NCI-H1105 (cell line): ENCODE measurements at regions not wholly inside any gene's neighbourhood (a gene's known extent, or its start where the extent isn't known, plus 50 kb on each side); places are given as distances from the start of the nearest gene placed in this dataset.
A peak's percentile ranks its signal among the peaks of the same experiment; 100 is the strongest.
"Not testable (repeated sequence)": the region's sequence is repeated elsewhere in the genome, so short reads cannot be mapped to it uniquely, and the experiment has no call there.

Experiments
- DNase-seq: peaks from one replicate; lab custom pipeline; 2025; lab: John Stamatoyannopoulos, UW

DNA sequence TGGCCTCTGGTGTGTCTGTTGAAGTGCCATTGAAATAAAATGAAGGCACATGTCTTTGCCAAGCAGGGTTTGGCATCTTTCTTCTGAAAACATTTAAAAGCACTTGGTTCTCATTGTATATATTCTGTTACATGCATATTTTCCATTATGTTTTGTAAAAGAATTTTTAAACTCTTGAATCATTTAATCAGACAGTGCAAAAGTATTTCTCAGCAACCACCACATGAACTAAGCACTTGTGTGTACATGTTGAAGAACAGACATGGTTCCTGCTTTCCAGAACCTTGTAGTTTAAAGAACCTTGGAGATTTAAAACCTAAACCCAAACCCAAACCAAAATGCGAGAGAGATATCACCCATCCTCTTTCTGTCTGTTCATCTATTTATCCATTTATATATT is 220.3 kb upstream of the GIMD1 start:
- DNase-seq: no peak

DNA sequence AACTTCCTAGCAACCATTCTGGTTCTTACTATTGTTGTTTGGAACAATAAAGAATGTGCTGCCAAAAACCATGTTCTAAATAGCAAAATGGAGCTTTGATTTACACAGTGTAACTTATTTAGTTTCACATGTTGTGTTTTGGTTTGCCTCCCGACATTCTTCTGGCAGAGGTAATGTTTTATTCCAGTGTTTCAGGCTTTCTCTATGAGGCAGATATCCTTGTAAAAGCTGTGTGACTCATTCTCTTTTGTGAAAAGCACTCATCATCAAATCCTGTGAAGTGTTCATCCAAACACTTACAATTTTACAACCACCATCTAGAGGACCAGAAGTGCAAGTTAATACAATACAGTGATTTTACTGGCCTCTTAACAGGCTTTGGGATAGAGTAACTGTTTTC is 219.0 kb upstream of the GIMD1 start:
- DNase-seq: no peak

DNA sequence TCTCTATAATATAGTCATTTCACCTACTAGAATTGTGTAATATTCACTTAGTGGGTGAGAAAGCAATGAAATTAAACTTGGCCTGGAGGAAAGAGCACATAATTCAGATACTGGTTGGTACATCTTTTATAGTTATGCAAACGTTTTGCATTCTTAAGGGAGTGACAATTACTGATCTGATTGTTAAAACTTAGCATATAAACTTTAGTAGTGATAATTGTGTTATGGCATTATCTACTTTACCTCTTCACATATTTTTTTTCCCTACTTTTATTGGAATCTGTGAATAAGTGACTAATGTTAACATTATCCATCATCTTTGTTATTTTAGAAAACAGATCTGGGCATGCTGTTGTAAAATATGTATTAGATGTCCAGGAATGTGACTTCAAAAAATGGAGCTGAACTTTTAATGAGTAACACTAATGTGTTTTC is 217.4 kb upstream of the GIMD1 start:
- no peak for DNase-seq

DNA sequence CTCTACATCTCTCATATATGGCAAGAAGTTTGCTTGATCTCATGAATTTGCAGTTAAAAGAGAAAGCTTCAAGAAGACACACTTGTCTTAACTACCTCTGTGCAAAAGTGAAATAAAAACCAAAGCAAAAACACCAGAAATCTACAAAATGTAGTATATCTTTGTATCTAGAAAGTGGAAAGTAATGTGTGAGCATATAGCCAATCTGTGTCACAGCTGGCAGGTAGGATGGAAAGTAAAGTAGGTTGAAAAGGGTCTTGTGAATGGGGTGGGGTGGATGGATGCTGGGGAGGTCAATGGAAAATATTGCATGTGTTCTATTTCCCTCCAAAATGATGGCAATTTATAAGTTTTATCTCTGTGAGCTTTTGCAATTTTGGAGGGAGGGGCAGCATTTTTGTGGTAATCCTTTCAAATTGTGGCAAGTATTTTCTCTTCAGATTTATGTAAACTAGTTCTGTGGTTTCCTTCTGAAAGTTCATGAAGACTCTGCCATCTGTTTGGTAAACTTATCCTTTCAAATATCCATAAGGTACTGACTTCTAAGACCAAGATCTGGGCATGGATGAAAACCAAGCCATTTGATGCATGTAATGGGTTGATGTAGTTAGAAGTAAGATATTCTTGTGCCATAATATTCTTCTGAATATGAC is 215.9 kb upstream of the GIMD1 start:
- no peak for DNase-seq

DNA sequence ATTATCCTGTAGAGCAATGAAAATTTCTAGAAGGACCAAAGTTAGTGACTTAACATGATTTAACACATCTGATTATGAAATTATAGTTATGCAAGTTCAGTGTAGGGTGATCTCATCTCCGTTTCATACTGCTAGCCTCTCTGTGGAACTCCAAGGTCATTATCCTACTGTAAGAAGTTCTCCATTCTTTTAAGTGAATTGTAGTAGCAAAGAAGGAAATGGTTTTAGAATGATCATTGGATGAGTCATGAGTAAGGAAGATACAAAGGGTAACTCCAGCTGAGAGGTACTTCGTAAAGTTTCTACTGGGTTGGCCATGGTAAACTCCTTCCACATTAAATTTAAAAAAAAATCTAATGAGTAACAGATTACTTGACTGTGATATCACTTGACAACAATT is 215.0 kb upstream of the GIMD1 start:
- no peak for DNase-seq

DNA sequence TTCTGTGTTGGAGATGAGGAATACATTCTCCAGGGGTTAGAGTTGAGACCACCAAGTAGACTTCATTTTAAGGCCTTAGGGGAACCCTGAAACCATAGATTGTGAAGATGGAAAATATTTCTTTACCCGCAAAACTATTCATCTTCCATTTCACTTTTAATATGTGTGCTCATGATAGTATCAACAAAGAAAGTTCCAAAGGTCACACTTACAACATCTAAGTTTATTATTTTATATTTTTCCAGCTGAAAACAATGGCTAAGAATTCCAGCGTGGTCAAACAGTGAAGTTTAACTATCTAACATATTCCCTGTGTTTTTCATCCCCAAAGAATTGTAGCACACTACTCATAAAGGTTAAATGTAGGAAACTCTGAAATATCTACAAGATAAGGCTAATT is 214.5 kb upstream of the GIMD1 start:
- no peak for DNase-seq

DNA sequence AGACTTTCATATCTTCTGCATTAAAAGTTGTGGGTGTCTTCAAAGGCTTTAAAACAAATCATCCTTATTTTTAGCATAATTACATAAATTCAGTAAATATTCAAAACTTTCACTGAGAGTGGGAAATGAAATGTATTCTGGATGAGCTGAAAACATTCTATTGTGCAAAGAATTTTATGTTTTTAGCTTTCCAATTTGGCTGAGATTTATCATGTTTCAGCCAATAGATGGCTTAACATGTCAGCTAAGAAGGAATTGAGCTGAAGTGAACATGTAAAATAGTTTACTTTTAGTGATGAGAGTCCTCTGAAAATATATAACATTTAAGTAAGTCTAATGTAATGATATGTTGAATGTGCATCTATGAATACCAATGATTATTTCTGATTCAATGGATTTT is 213.5 kb upstream of the GIMD1 start:
- DNase-seq: no peak

DNA sequence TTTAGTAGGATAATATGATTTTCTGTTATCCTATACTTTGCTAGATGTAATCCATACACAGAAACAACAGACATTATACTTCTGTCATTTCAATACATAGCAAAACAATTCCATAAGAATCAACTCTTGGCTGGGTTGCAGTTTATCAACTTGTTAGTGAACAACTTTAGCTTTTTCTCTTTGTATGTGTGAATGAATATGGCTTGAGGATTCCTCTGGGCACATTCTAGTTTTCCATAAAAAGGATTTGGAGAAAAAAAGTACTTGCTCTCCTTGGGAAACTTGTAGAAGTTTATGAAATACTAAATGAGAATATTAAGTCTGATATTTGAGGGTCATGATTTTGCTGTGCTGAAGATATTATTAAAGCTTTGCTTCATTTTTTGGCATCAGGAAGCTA is 210.7 kb upstream of the GIMD1 start:
- DNase-seq: no peak

DNA sequence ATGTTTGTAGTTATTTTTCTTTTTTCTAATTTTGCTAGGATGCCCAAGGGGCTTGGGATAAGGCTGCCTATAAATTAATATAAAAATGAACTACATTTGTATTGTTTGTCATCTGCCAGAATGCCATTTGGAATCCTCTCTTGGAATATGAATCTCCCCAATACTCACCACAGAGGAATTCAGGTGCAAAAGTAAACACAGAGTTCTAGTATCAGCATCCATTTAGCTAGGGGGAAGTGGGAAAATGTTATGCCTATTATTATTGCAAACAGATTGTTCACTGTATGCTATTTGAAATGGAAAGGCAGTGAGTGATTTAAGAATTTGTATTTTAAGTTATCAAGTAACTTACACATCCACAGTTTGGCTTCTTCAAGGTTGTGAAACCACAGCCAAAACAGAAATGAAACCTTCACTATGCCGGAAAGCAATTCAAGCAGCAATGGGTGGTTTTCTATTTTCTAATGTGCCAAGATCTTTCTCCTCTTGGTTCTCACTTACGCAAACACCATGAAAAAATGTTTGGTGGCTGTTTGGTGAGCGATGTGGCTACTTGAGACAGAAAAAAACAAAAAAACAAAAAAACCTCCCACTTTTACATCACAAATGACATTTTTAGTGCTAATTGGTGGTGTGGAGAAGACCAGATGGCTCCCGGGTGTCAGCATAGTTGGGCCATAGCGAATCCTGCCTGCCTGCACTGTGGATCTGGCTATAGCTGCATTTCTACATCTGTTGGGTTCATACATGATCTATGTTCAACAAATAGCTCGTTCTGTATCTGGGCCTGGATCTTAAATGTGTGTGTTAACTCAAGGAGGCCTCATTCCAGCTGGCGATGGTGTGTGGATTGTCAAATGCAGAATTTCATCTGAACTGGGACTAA is 200.8 kb upstream of the GIMD1 start:
- DNase-seq: no peak

DNA sequence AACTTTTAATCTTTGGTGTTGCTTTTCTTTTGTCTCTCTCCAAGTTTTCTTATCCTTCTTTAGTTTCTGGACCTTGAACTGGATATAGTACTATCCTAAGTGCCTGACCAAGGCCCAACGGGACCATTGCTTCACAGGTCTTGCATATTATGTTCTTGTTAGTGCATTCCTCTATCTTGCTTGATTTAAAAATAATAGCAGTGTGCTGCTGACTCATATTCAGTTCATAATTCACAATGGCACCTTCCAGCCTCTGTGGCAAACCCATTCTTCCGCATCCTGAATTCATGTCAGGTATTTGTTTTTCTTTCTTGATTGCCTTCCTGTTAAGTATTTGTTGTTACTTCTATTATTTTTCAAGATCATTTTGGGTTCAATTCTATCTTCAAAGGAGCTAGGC is 197.1 kb upstream of the GIMD1 start:
- DNase-seq: no peak

DNA sequence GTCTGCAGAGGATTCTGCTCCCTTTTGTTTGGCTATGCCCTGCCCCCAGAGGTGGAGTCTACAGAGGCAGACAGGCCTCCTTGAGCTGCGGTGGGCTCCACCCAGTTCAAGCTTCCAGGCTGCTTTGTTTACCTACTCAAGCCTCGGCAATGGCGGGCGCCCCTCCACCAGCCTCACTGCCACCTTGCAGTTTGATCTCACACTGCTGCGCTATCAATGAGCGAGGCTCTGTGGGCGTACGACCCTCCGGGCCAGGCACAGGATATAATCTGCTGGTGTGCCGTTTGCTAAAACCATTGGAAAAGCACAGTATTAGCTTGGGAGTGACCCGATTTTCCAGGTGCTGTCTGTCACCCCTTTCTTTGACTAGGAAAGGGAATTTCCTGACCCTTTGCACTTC is 195.1 kb upstream of the GIMD1 start:
- not testable (repeated sequence) for DNase-seq

DNA sequence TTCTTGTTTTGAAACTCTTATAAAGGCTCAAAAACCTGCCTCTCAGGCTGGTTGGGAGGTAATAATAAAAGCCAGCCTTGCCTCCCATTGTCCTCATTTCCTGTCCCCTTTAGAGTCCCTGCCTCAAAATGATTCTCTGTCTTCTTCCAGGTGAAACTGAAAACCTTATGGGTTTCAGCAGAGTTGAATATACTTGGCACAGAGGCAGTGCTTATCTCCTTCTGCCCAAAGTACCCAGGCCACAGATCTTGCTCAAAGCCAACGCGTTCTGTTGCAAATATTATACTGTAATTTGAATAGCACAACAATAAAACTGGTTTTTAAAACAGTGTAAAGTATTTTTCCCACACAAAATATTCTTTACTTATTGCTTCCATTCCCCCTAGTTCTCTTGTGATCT is 183.1 kb upstream of the GIMD1 start:
- no peak for DNase-seq

DNA sequence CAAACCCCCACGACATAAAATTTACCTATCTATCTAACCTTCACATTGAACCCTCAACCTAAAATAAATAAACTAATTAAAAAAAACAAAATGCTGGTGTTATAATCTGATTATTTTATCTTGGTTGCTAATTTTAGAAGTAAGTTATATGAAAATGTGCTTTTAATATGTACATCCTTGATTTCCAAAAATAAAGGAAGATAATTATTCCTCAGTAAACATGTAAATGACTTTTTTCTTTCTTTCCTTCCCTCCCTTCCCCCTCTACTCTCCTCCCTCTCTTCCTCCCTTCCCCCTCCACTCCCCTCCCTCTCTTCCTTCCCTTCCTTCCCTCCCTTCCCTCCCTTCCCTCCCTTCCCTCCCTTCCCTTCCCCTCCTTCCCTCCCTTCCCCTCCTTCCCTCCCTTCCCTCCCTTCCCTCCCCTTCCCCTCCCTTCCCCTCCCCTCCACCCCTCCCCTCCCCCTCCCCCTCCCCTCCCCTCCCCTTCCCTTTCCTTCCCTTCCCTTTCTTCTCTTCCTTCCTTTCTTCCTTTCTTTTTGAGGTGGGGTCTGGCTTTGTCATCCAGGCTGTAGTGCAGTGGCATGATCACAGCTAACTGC is 180.0 kb upstream of the GIMD1 start:
- no peak for DNase-seq

DNA sequence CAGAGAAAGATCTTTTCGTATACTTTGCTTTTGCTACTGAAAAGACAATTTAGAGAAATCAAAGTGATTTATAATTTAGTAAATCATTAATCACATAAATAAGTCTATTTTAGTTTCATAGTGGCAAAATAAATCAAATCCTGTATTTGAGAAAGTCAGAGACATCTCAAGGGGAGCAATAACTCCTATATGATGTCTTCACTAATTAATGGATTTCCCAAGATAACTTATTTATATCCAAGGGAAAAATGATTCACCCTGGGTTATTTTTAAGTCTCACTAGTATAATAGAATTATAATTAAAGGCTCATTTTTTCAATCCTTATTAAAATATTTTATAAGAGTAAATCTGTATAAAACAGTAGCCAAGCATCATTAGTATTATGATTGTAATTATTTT is 177.8 kb upstream of the GIMD1 start:
- no peak for DNase-seq

DNA sequence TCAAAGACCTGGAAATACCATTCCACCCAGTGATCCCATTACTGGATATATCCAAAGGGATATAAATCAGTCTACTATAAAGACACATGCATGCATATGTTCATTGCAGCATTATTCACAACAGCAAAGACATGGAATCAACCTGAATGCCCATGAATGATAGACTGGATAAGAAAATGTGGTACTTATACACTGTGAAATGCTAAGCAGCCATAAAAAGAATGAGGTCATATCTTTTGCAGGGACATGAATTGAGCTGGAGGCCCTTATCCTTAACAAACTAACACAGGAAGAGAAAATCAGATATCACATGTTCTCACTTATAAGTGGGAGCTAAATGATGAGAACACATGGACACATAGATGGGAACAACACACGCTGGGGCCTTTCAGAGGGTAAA is 174.0 kb upstream of the GIMD1 start:
- not testable (repeated sequence) for DNase-seq

DNA sequence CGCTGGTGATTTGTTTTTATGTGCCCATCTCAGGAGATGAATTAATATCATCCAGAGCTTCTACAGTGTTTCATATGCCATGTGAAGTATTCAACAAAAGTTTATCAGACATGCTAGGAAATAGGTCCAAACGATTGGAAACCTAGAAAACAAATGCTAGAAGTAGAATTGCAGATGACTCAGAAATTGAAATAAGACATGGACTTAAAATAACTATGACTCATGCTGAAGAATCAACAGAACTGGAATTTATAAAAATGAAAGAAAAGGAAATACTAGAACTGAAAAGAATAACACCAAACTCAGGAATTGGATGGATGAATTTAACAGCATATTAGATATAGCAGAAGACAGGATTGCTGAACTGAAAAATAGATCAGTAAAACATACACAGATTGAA is 172.7 kb upstream of the GIMD1 start:
- no peak for DNase-seq

DNA sequence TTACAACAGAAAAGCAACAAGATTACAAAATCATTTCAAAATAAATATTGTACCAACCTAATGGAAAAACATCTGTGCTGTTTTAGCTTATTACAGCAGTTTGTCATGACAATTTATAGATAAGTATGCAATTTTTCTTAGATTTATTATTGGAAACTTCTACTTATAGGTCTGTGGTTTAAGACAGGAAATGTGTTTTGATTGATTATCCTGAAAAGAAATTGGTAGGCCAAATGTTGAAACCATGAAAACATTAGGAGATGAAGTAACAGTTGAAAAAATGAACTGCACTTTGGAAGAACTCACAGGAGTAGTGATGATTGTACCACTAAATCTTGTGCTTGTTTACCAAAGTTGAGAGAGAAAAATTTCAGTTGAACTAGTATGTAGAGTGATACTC is 162.2 kb upstream of the GIMD1 start:
- no peak for DNase-seq

DNA sequence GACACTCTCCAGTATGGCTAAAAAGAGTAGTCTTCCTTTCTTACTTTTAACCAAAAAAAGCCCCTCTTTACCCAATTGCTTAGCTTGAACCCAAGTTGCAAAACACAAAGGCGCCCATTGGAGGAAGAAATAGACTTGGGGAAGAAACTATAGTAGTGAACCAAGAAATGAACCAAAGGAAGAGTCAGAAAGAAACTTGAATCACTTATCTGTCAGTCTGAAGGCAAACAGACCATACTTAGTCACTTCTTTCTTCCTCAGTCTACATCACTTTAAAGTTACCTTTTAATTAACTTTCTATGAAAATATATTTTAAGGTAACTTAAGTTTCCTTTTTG is 161.4 kb upstream of the GIMD1 start:
- no peak for DNase-seq

DNA sequence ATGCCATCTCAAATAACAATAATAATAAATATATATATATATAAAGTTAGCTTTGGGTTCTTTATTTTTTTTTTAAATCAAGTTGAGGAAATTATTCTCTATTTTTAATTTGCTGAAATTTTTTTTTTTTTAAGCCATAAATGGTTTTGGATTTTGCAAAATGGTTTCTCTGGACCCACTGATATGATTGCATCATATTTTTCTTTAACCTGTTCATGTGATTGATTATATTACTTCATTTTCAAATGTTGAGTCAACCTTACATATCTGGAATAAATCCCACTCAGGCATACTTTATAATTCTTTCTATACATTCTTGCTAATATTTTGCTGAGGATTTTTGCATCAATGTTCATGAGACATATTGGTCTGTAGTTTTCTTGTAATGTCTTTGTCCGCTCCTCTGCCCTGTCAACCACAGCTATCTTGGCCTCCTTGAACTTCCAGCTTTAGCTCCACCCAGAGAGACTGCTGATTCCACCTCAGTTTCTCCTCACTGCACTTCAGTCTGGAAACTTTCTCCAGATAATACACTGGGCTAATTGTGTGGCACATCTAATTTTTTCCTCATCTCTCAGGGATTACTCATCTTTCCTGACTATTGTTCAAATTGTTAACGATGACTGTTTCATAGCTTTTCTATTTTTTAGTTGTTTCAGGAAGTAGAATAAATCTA is 160.9 kb upstream of the GIMD1 start:
- no peak for DNase-seq

DNA sequence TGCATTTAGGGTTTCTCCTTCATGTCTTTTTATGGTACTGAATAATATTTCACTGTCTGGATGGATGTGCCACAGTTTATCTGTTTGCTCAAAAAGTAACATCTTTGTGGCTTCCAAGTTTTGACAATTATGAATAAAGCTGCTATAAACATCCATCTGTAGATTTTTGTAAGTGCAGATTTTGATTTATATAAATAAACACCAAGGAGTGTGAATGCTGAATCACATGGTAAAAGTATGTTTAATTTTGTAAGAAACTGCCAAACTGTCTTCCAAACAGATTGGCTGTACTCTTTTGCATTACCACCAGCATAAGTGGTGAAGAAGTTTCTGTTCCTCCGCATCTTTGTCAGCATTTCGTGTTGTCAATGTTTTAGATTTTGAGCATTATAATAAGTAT is 158.7 kb upstream of the GIMD1 start:
- no peak for DNase-seq

DNA sequence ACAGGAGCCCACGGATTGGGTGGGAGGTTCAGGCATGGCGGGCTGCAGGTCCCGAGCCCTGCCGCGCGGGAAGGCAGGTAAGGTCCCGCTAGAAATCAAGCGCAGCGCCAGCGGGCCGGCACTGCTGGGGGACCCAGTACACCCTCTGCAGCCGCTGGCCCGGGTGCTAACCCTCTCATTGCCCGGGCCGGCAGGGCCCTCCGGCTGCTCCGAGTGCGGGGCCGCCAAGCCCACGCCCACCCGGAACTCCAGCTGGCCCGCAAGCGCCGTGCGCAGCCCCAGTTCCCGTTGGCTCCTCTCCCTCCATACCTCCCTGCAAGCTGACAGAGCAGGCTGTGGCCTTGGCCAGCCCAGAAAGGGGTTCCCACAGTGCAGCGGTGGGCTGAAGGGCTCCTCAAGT is 156.8 kb upstream of the GIMD1 start:
- DNase-seq: peak; percentile 7

DNA sequence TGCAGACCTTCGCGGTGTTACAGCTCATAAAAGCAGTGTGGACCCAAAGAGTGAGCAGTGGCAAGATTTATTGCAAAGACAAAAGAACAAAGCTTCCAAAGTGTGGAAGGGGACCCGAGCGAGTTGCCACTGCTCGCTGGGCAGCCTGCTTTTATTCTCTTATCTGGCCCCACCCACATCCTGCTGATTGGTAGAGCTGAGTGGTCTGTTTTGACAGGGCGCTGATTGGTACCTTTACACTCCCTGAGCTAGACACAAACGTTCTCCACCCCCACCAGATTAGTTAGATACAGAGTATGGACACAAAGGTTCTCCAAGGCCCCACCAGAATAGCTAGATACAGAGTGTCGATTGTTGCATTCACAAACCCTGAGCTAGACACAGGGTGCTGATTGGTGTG is 156.2 kb upstream of the GIMD1 start:
- not testable (repeated sequence) for DNase-seq

DNA sequence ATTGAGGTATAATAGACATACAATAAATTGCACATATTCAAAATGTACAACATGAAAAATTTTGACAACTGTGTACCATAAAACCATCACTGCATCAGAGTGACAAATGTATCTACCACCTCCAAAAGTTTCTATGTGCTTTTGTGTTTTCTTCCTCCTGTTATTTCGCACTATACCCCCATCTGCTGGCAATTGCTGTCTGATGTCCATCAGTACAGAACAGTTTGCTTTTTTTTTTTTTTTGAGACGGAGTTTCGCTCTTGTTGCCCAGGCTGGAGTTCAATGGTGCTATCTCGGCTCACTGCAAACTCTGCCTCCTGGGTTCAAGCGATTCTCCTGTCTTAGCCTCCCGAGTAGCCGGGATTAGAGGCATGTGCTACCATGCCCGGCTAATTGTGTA is 154.3 kb upstream of the GIMD1 start:
- no peak for DNase-seq
